Naive B cell (primary cell): ENCODE measurements at regions not wholly inside any gene's neighbourhood (a gene's known extent, or its start where the extent isn't known, plus 50 kb on each side); places are given as distances from the start of the nearest gene placed in this dataset.

ENCODE experiments used
- ATAC-seq, 2 donors: fragments of 150-1000 bp; cut with Tn5 transposase; 2 replicates each; pipeline ENCODE4 v1.10.0; 2021; ENCODE audit warnings: low read depth in 2 of 2, mild to moderate bottlenecking in 2 of 2, moderate library complexity in 2 of 2
- DNase-seq: peaks from one replicate; pipeline ENCODE4 v3.0.0; 2022
- H3K27ac Mint-ChIP-seq, 6 donors: one replicate each; pipeline ENCODE4 v1.8.0; 2020 to 2022; ENCODE audit warnings: mild to moderate bottlenecking in 6 of 6, mixed read lengths in 6 of 6, moderate library complexity in 5 of 6, inconsistent platforms in 2 of 6
- H3K27me3 Mint-ChIP-seq, 3 donors: one replicate each; pipeline ENCODE4 v1.8.0; 2021 to 2022; ENCODE audit warnings: mixed read lengths in 3 of 3, mild to moderate bottlenecking in 1 of 3
- H3K36me3 Mint-ChIP-seq, 2 donors: one replicate each; pipeline ENCODE4 v1.8.0; 2020 to 2022; ENCODE audit warnings: mixed read lengths in 2 of 2, inconsistent platforms in 1 of 2, mild to moderate bottlenecking in 1 of 2
- H3K4me1 Mint-ChIP-seq, 3 donors: one replicate each; pipeline ENCODE4 v1.8.0; 2020 to 2022; ENCODE audit warnings: mixed read lengths in 3 of 3, inconsistent platforms in 1 of 3, mild to moderate bottlenecking in 1 of 3, moderate library complexity in 1 of 3
- H3K4me3 Mint-ChIP-seq, 8 donors: one replicate each; pipeline ENCODE4 v1.8.0; 2020 to 2022; ENCODE audit warnings: mild to moderate bottlenecking in 8 of 8, mixed read lengths in 8 of 8, moderate library complexity in 8 of 8, inconsistent platforms in 2 of 8
- H3K9me3 Mint-ChIP-seq, 7 donors: one replicate each; pipeline ENCODE4 v1.8.0; 2020 to 2022; ENCODE audit warnings: mixed read lengths in 7 of 7, mild to moderate bottlenecking in 5 of 7, inconsistent platforms in 2 of 7, moderate library complexity in 1 of 7

DNA sequence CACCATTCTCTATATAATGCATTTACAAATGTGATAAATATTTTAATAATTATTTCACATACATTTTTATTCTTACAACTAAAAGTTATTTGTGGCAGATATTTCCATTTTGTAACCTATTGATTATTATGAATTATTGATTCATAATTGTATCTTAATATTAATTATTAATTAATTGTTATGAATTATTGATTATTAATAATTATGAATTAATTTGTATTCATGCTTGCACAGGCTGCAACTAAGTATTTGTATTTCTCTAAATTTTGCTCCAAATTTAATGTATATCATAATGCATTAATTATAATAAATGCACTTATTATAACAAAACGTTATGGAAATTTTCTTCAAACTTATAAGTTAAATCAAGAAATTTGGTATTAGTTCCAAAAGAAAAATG is 929.7 kb downstream of the PCDH7 start:
- no peak overlapping the region for H3K4me3 Mint-ChIP-seq
- no peak for ATAC-seq
- H3K4me1 Mint-ChIP-seq: no peaks in the 10 kb centered on the region
- DNase-seq: no peak
- no peak overlapping the region for H3K27ac Mint-ChIP-seq
- peaks cover 0 to 3% (median 0%) of the 10 kb centered on the region in 7 donors for H3K9me3 Mint-ChIP-seq
- no peaks in the 10 kb centered on the region for H3K27me3 Mint-ChIP-seq
- no peaks in the 10 kb centered on the region for H3K36me3 Mint-ChIP-seq

DNA sequence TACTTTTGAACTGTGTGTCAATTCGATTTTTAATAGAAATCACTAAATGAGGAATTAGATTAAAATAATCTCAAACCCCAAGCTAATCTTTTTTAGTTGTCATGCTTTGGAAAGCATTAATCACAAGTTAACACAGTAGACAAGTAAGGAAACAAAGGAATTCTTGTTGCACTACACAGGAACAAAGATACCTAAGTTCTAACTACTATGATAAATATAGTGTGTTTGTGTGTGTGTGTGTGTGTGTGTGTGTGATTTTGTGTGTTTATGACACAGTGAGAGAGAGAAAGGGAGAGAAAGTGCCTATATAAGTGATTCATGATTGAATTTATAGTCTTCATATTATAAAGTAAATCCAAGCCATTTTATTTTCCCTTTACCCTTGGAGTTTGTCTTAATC is 931.4 kb downstream of the PCDH7 start:
- H3K36me3 Mint-ChIP-seq: no peaks in the 10 kb centered on the region

DNA sequence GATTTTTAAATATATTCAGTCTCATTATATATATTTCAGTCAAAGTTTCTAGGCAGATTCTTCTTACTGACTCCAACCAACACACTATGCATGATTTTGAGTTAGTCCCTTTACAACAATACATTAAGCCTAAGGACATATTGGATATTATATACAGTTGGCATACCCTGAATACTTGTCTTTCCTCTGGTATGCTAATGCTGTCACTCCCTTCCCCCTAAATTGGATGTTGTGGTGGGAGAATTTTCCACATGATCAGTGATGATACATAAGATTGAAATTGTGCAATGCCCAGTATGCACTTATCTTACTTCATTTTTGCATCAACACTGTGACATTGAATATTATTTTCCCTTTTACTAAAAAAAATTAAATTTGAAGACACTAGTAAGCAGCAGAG is 935.2 kb downstream of the PCDH7 start:
- Mint-ChIP-seq H3K9me3 (no peaks in the 10 kb centered on the region), H3K4me1 (no peaks in the 10 kb centered on the region), H3K36me3 (no peaks in the 10 kb centered on the region), H3K27me3 (no peaks in the 10 kb centered on the region), H3K27ac (no peak overlapping the region), H3K4me3 (no peak overlapping the region)
- ATAC-seq (no peak), DNase-seq (no peak)

More for the DNA sequence above, 931.4 kb downstream of the PCDH7 start:
- Mint-ChIP-seq H3K4me3 (no peak overlapping the region), H3K9me3 (peaks cover 0 to 3% (median 0%) of the 10 kb centered on the region in 7 donors), H3K27ac (no peak overlapping the region), H3K4me1 (no peaks in the 10 kb centered on the region), H3K27me3 (no peaks in the 10 kb centered on the region)
- ATAC-seq (no peak), DNase-seq (no peak)

DNA sequence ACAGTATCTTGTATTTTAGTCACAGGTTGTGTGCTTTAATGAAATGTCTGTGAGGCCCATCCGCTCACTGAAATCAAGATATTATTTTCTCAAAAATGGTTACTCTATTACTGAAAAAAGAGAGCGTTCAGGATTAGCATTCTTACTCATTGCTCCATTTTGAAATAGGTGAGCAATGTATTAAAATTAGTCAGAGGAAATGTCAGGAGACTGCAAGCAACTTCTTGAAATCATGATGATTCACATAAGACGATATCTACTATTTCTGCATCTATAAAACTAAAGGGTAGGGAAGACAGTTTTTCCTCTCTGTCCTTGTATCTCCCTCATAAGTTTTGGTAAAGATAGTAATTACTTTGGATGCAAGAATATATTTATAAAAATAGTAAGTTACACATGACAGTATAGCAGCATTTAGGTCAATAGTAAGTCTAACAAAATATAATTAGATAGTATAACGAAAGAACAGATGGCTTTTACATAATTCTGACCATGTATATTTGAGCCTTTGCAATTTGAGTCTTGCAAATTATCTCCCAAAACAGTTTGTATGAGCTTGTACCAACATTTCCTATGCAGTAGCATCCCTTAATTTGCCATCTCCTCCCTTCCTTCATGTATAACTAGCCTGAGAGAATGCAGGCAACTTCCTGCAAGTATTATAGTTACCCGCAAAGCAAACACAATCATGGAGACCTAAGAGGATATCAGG is 937.8 kb downstream of the PCDH7 start:
- no peak for ATAC-seq
- no peaks in the 10 kb centered on the region for H3K36me3 Mint-ChIP-seq
- no peak for DNase-seq
- no peaks in the 10 kb centered on the region for H3K4me1 Mint-ChIP-seq
- H3K4me3 Mint-ChIP-seq: no peak overlapping the region
- no peak overlapping the region for H3K27ac Mint-ChIP-seq
- H3K27me3 Mint-ChIP-seq: no peaks in the 10 kb centered on the region
- H3K9me3 Mint-ChIP-seq: no peaks in the 10 kb centered on the region

DNA sequence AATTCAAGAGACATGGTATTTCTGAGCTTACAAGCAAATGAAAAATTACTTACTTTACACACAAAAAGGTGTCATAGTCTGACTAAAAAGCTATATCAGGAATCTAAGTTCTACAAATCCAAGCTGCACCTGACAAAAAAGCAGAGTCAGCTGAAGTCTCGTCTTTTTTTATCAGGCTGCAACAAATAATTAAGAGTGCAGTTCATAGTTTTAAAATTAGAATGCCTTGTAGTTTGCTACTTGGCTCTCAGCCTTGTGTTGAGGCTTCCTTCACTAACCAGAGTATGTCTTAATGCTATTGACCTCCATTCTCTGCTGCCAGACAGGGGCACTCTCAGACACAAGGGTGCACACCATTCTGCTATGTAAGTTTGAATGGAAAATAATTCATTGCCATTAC is 940.7 kb downstream of the PCDH7 start:
- Mint-ChIP-seq H3K36me3 (no peaks in the 10 kb centered on the region), H3K4me3 (no peak overlapping the region), H3K27me3 (no peaks in the 10 kb centered on the region), H3K27ac (no peak overlapping the region), H3K9me3 (peaks cover 0 to 3% (median 0%) of the 10 kb centered on the region in 7 donors), H3K4me1 (no peaks in the 10 kb centered on the region)
- DNase-seq (no peak), ATAC-seq (no peak)

DNA sequence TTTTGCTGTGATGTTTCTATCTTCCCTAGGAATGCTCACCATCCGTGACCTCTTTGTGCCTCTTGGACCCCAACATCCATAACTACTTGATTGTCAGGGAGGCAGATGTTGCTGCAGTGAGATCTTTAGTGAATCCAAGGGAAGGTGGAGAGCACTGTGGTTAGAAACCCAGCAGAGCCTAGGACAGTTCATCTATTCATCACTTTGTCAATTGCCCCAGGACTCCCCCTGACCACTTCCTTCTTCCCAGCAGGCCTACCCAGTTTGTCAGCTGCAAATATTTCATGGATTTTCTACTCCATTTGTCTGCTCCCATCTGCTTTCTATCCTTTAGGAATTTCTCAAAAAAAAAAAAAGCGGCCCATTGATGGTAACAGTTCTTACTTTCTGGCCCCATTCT is 942.8 kb downstream of the PCDH7 start:
- DNase-seq (no peak), ATAC-seq (no peak)
- H3K4me3 Mint-ChIP-seq: no peak overlapping the region
- H3K9me3 Mint-ChIP-seq: peaks cover 0 to 3% (median 0%) of the 10 kb centered on the region in 7 donors
- no peaks in the 10 kb centered on the region for H3K4me1 Mint-ChIP-seq
- no peaks in the 10 kb centered on the region for H3K36me3 Mint-ChIP-seq
- H3K27me3 Mint-ChIP-seq: no peaks in the 10 kb centered on the region
- no peak overlapping the region for H3K27ac Mint-ChIP-seq

DNA sequence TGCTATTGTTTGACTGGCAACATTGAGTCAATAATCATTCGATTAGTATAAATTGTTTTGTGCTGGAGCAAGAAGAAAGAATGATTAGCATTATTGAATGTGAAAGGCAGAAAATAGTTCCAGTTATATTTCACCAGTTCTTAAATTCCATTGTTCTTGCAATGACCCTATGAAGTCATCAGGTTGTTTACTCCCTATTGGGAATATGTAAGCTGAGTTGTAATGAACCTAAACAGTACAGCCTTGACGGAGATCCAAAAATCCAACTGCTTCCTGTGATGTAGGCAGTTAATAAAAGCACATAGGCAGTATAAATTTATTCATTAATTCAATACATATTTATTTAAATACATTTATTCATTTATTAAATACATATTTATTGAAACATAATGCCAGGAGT is 947.5 kb downstream of the PCDH7 start:
- H3K9me3 Mint-ChIP-seq: peaks cover 0 to 3% (median 0%) of the 10 kb centered on the region in 7 donors
- ATAC-seq (no peak), DNase-seq (no peak)
- no peak overlapping the region for H3K4me3 Mint-ChIP-seq
- H3K4me1 Mint-ChIP-seq: no peaks in the 10 kb centered on the region
- H3K36me3 Mint-ChIP-seq: no peaks in the 10 kb centered on the region
- H3K27me3 Mint-ChIP-seq: no peaks in the 10 kb centered on the region
- H3K27ac Mint-ChIP-seq: no peak overlapping the region

DNA sequence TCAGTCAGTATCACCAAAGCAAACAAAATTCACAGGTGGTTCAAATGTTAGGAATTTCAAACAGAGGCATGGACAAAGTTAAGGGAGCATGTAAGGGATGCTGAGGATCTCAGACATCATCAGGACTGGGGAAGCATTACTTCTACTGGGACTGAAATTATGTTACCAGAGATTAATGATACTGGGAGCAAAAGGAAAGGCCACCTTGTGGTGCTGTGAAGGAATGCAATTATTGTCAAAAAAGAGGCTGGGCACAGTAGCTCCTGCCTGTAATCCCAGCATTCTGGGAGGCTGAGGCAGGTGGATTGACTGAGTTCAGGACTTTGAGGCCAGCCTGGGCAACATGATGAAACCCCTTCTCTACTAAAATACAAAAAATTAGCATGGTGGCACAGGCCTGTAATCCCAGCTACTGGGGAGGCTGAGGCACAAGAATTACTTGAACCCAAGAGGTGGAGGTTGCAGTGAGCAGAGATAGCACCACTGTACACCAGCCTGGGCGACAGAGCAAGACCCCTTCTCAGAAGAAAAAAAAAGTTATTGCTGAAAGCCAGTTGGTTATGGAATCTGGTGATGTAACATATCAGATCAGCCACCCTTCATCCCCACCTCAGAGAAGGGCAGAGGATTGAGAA is 954.3 kb downstream of the PCDH7 start:
- ATAC-seq (no peak), DNase-seq (no peak)
- no peaks in the 10 kb centered on the region for H3K4me1 Mint-ChIP-seq
- H3K27ac Mint-ChIP-seq: peak overlapping the region in 1 of 6 donors; percentile 78
- H3K27me3 Mint-ChIP-seq: no peaks in the 10 kb centered on the region
- peaks cover 0 to 2% (median 0%) of the 10 kb centered on the region in 7 donors for H3K9me3 Mint-ChIP-seq
- H3K4me3 Mint-ChIP-seq: no peak overlapping the region
- no peaks in the 10 kb centered on the region for H3K36me3 Mint-ChIP-seq

DNA sequence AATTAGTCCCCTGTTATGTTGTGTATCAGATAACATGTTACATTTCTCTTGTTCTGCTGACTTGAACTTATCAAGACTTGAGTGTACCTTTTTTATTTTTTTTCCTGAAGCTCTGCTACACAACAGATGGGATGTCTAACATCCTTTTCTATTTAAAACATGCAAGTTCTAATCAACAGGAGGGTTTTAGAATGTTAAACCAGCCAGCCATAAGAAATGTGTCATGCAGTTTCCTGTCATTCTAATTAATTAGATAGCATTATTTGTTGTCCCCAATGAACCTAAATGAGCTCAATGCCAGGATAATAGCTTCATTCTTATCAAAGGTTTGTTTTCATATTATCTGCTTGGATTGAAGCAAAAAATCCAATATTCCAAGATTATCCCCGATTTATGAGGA is 958.2 kb downstream of the PCDH7 start:
- peaks cover 0 to 2% (median 0%) of the 10 kb centered on the region in 7 donors for H3K9me3 Mint-ChIP-seq
- no peaks in the 10 kb centered on the region for H3K27me3 Mint-ChIP-seq
- no peaks in the 10 kb centered on the region for H3K4me1 Mint-ChIP-seq
- H3K27ac Mint-ChIP-seq: peak overlapping the region in 1 of 6 donors; percentile 49
- ATAC-seq: no peak
- no peaks in the 10 kb centered on the region for H3K36me3 Mint-ChIP-seq
- no peak overlapping the region for H3K4me3 Mint-ChIP-seq
- no peak for DNase-seq

DNA sequence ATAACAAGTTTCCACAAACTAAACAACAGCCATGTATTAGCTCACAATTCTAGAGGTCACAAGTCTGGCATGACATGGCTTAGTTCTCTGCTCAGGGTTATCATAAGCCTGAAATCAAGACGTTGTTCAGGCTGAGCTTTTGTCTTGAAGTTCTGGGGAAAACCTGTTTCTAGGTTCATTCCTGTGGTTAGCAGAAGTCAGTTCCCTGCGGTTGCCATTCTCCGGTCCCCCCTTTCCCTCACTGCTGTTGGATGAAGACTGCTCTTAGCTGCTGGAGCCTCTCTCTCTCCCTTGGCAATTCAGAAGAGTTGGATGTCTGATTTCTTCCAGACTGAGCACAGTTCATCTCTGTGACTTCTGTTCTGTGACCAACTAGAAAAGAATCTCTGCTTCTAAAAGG is 962.6 kb downstream of the PCDH7 start:
- no peak overlapping the region for H3K27ac Mint-ChIP-seq
- H3K4me1 Mint-ChIP-seq: no peaks in the 10 kb centered on the region
- ATAC-seq (no peak), DNase-seq (no peak)
- H3K4me3 Mint-ChIP-seq: no peak overlapping the region
- no peaks in the 10 kb centered on the region for H3K27me3 Mint-ChIP-seq
- H3K9me3 Mint-ChIP-seq: peaks cover 0 to 2% (median 0%) of the 10 kb centered on the region in 7 donors
- H3K36me3 Mint-ChIP-seq: no peaks in the 10 kb centered on the region

DNA sequence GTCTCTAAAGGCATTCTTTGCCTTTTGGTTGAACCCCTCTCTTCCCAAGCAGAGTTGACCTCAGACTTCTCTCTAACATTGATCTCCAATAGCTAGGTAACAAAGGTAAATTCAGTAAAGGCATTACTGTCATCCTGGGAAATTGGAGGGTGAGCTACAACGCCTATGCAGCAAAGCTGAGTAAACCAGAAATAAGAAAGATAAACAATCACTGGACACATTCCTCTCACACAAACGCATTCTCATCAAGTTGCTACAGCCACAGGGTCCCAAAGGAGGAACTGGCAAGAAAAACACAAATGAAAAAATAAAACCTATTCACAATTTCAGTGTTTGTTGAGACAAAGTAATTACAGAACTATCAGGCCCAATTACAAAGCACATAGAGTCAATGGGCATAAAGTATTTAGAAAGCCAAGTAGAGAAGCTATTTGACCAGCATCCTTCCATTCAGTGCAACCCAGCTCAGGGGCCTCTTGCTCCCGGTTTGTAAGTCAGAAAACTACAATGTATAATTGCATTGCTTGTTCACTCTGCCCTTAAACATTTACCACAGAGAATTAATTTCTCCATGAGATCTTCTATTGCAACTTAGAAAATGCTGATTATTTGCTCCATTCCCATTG is 967.7 kb downstream of the PCDH7 start:
- peaks cover 0 to 2% (median 0%) of the 10 kb centered on the region in 7 donors for H3K9me3 Mint-ChIP-seq
- H3K4me1 Mint-ChIP-seq: no peaks in the 10 kb centered on the region
- no peaks in the 10 kb centered on the region for H3K36me3 Mint-ChIP-seq
- no peak overlapping the region for H3K27ac Mint-ChIP-seq
- no peak for DNase-seq
- H3K27me3 Mint-ChIP-seq: no peaks in the 10 kb centered on the region
- H3K4me3 Mint-ChIP-seq: no peak overlapping the region
- ATAC-seq: no peak

DNA sequence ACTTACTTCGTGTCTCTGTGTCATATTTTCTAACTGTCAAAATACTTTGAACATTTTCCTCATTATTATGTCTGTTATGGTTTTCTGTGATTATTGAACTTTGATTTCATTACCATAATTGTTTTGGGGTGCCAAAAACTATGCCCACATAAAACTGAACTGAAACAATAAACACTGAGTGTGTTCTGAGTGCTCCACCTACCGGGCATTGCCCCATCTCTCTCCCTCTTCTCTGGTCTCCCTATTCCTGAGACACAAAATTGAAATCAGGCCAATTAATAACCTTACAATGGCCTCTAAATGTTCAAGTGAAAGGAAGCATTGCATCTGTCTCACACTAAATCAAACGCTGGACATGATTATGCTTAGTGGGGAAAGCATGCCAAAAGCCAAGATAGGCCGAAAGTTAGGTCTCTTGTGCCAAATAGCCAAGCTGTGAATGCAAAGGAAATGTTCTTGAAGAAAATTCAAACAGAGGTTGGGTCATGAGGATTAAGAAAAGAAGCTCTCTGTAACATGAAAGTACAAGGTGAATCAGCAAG is 972.3 kb downstream of the PCDH7 start:
- H3K4me3 Mint-ChIP-seq: no peak overlapping the region
- H3K27me3 Mint-ChIP-seq: no peaks in the 10 kb centered on the region
- H3K4me1 Mint-ChIP-seq: no peaks in the 10 kb centered on the region
- ATAC-seq (no peak), DNase-seq (no peak)
- H3K36me3 Mint-ChIP-seq: no peaks in the 10 kb centered on the region
- H3K9me3 Mint-ChIP-seq: peaks cover 0 to 6% (median 0%) of the 10 kb centered on the region in 7 donors
- no peak overlapping the region for H3K27ac Mint-ChIP-seq

DNA sequence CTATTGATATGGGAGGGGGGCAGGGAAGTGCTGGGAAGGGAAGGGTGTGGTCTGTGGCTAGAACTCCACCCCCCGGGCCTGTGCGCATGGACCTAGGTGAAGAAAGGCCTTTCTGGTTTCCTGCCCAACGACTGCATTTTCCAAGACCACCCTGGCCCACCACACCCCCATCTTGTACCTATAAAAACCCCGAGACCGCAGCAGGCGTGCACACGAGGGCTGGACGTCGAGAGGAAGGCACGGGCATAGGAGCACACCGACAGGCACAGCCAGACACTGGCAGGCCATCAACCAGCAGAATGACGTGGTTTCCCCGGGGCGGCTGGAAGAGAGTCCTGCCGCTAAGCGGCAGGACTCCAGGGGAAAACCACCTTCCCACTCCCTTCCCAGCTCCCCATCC is 981.1 kb downstream of the PCDH7 start:
- Mint-ChIP-seq H3K4me3 (no peak overlapping the region), H3K4me1 (no peaks in the 10 kb centered on the region), H3K27me3 (no peaks in the 10 kb centered on the region), H3K27ac (no peak overlapping the region), H3K9me3 (peaks cover 0 to 16% (median 5%) of the 10 kb centered on the region in 7 donors), H3K36me3 (no peaks in the 10 kb centered on the region)
- DNase-seq (no peak), ATAC-seq (no peak)

DNA sequence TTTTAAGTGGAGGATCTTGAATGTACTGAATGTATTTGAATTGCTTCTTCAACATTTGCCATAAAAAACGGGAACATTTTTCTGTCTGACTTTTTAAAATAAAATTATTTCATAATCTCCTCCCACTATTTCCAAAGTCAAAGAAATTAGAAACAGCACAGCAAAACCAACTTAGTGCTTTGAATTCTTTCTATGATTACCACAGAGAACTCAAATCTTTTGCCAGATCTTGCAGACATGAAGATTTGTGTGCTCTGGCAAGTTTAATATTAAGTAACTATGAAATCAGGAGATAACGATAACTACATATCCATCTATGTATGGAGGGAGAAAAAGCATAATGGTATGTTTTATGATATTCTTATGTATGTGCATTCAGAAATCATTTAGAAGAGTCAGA is 982.2 kb downstream of the PCDH7 start:
- H3K4me3 Mint-ChIP-seq: no peak overlapping the region
- H3K4me1 Mint-ChIP-seq: no peaks in the 10 kb centered on the region
- H3K36me3 Mint-ChIP-seq: no peaks in the 10 kb centered on the region
- H3K27me3 Mint-ChIP-seq: no peaks in the 10 kb centered on the region
- H3K9me3 Mint-ChIP-seq: peaks cover 0 to 16% (median 6%) of the 10 kb centered on the region in 7 donors
- DNase-seq: no peak
- H3K27ac Mint-ChIP-seq: no peak overlapping the region
- ATAC-seq: no peak
